K562 (cell line): ENCODE measurements at regions not wholly inside any gene's neighbourhood (a gene's known extent, or its start where the extent isn't known, plus 50 kb on each side); places are given as distances from the start of the nearest gene placed in this dataset.
A peak's percentile ranks its signal among the peaks of the same experiment; 100 is the strongest.

Experiments
- ATAC-seq: fragments of 200-7000 bp; cut with Tn5 transposase; 3 replicates; pipeline ENCODE4 v1.9.1; 2020; ENCODE audit warnings: moderate library complexity
- BruUV-seq: library from RNA; stranded (reverse); fragments of 400-500 nt; replicated peaks from 2 replicates; lab custom pipeline; 2021; lab: Mats Ljungman, UMichigan
- CTCF ChIA-PET: fragments of 300-600 bp; formaldehyde crosslinking; extraction: SDS; loops from one replicate; lab custom pipeline; 2021; ENCODE audit warnings: low intra/inter-chr PET ratio; lab: Yijun Ruan, JAX
- POLR2A ChIA-PET: fragments of 300-600, 350-650 bp; sonication (Branson Sonifier 250); formaldehyde crosslinking; extraction: SDS; loops from one replicate; lab custom pipeline; 2021; ENCODE audit warnings: antibody characterized with exemption, inconsistent platforms; lab: Yijun Ruan, JAX
- DNase-seq, 4 experiments: peaks; one replicate each; pipeline versions ENCODE4 v3.0.0 to v3.0.0-alpha.2; 2011 to 2018; ENCODE audit warnings: low spot score in 3 of 4, mixed read lengths in 3 of 4; ENCODE audit errors: extremely low read depth in 1 of 4
- FAIRE-seq: peaks from 2 replicates; lab custom pipeline; 2011; peaks lifted over from hg19 to GRCh38; lab: Jason Lieb, UNC
- H2AFZ ChIP-seq: 2 replicates; pipeline ENCODE4 v1.6.0; 2011; ENCODE audit warnings: low read depth, low read length, control low read depth, inconsistent platforms
- H3K27ac ChIP-seq: fragments of 200-600 bp; 3 replicates; pipeline ENCODE4 v1.8.0; 2011; ENCODE audit warnings: low read depth, mild to moderate bottlenecking, control low read depth, inconsistent platforms, low read length, moderate library complexity, mixed read lengths; ENCODE audit errors: extremely low read depth
- H3K27me3 ChIP-seq, 2 experiments: fragments of 300-600 bp in 1 of 2; 2 replicates in 1 of 2; 3 replicates in 1 of 2; pipeline versions ENCODE4 v1.6.0 to v1.8.0; 2011; ENCODE audit warnings: inconsistent platforms in 2 of 2, low read length in 2 of 2, mild to moderate bottlenecking in 1 of 2, mixed read lengths in 1 of 2, moderate library complexity in 1 of 2; ENCODE audit not compliant: control insufficient read depth in 2 of 2, insufficient read depth in 2 of 2
- H3K36me3 ChIP-seq: fragments of 300-600 bp; 3 replicates; pipeline ENCODE4 v1.8.0; 2011; ENCODE audit warnings: mild to moderate bottlenecking, low read length, inconsistent platforms; ENCODE audit not compliant: control insufficient read depth, insufficient read depth
- H3K4me1 ChIP-seq, 2 experiments: fragments of 200-600 bp in 1 of 2; replicated peaks in 1 of 2; 2 replicates in 1 of 2; 3 replicates in 1 of 2; pipeline versions ENCODE4 v1.5.1 to v1.8.0; 2011; ENCODE audit warnings: inconsistent platforms in 2 of 2, low read length in 2 of 2, mild to moderate bottlenecking in 1 of 2, mixed read lengths in 1 of 2, moderate library complexity in 1 of 2; ENCODE audit not compliant: control insufficient read depth in 2 of 2, insufficient read depth in 2 of 2
- H3K4me2 ChIP-seq: 2 replicates; pipeline ENCODE4 v1.6.1; 2011; ENCODE audit warnings: low read length, control low read depth, inconsistent platforms, mixed read lengths; ENCODE audit not compliant: insufficient read depth
- H3K4me3 ChIP-seq: fragments of 200-600 bp; sonication (generic), shearing (Covaris generic); 2 replicates; pipeline ENCODE4 v1.5.1; 2016; ENCODE audit warnings: control low read depth, inconsistent platforms
- H3K79me2 ChIP-seq: fragments of 200-600 bp; 3 replicates; pipeline ENCODE4 v1.8.0; 2011; ENCODE audit warnings: low read length, inconsistent platforms; ENCODE audit not compliant: control insufficient read depth, insufficient read depth
- H3K9ac ChIP-seq, 2 experiments: 2 replicates each; pipeline versions ENCODE4 v1.6.0 to v1.6.1; 2011; ENCODE audit warnings: low read depth in 2 of 2, low read length in 2 of 2, control low read depth in 1 of 2, inconsistent platforms in 1 of 2, mild to moderate bottlenecking in 1 of 2, mixed read lengths in 1 of 2; ENCODE audit not compliant: insufficient read depth in 1 of 2
- H3K9me1 ChIP-seq: one replicate; pipeline ENCODE4 v1.6.0; 2011; ENCODE audit warnings: inconsistent platforms, mild to moderate bottlenecking, low read length, moderate library complexity; ENCODE audit not compliant: control insufficient read depth, insufficient read depth
- H3K9me3 ChIP-seq: replicated peaks from 2 replicates; pipeline ENCODE4 v1.5.1; 2011; ENCODE audit warnings: low read depth, low read length, inconsistent platforms; ENCODE audit not compliant: control insufficient read depth, insufficient read depth
- H4K20me1 ChIP-seq: replicated peaks from 2 replicates; pipeline ENCODE4 v1.6.1; 2011; ENCODE audit warnings: low read length, inconsistent platforms, mixed read lengths; ENCODE audit not compliant: control insufficient read depth, insufficient read depth
- CREB3 ChIP-seq: fragments of 450-650 bp; conservative IDR thresholded peaks from 2 replicates; pipeline ENCODE4 v1.6.1; 2016; ENCODE audit warnings: missing genetic modification characterization, low read depth, mild to moderate bottlenecking, missing compliant biosample characterization, moderate library complexity
- POLR2AphosphoS5 ChIP-seq: IDR thresholded peaks from 2 replicates; pipeline ENCODE4 v1.6.1; 2011; ENCODE audit warnings: mild to moderate bottlenecking, low read depth, low read length, moderate library complexity; ENCODE audit not compliant: control insufficient read depth, insufficient read depth
- RAD21 ChIP-seq, 2 experiments: fragments of 250-450 bp in 1 of 2; fragments of 450-650 bp in 1 of 2; sonication (Bioruptor Pico) in 1 of 2; formaldehyde crosslinking in 1 of 2; IDR thresholded peaks in 1 of 2; conservative IDR thresholded peaks in 1 of 2; 2 replicates each; pipeline versions ENCODE4 v1.4.0 to v1.8.0; 2020 to 2022; ENCODE audit warnings: mild to moderate bottlenecking in 2 of 2, moderate library complexity in 1 of 2
- ZNF518B ChIP-seq: fragments of 250-450 bp; sonication (Bioruptor Pico); IDR thresholded peaks from 2 replicates; pipeline ENCODE4 v1.5.0; 2021; ENCODE audit warnings: mild to moderate bottlenecking, moderate library complexity
- WGBS: fragments of 100-300 bp; shearing (Covaris generic); methylation state at CpG from one replicate; pipeline ENCODE4 v1.1.6; 2016; ENCODE audit warnings: low coverage, mixed read lengths; ENCODE audit not compliant: insufficient coverage; ENCODE audit errors: missing lambda C conversion rate; 5-methylcytosine and 5-hydroxymethylcytosine counted together
- in situ Hi-C: fragments of 300-500 bp; cut with MboI; formaldehyde crosslinking; loops from 4 replicates; pipeline ENCODE4 v1.15.0; 2018; ENCODE audit warnings: inconsistent platforms, mixed read lengths
- intact Hi-C: fragments of 100-400 bp; cut with micrococcal nuclease; formaldehyde crosslinking; loops from 2 replicates; pipeline ENCODE4 v1.14.2; 2022

- TF ChIP-seq ZNF518B (CRISPR knock-in tag) (no peak), CREB3 (tag) (no peak)
Observed at GRCh38 chr4:32460972-32461371, 1740.8 kb downstream of the PCDH7 start (continued).

GRCh38 chr4:32462944-32463343 lies 1742.8 kb downstream of the PCDH7 start:
- TF ChIP-seq RAD21 (CRISPR knock-in tag; conservative IDR thresholded peaks at IDR 0.05 in 1 of 2, IDR thresholded peaks at IDR 0.05 in 1 of 2) (peak in 1 of 2 experiments; percentile 39; a peak in 1 of 4 replicates), POLR2AphosphoS5 (no peak)
- Histone ChIP-seq H3K4me3 (no peak overlapping the region), H4K20me1 (no peaks in the 10 kb centered on the region), H3K9me3 (no peaks in the 10 kb centered on the region), H3K27ac (no peak overlapping the region), H3K36me3 (no peaks in the 10 kb centered on the region), H3K79me2 (no peaks in the 10 kb centered on the region), H3K9ac (no peak overlapping the region), H3K4me1 (no peaks in the 10 kb centered on the region), H3K9me1 (no peaks in the 10 kb centered on the region), H3K4me2 (no peak overlapping the region), H3K27me3 (no peaks in the 10 kb centered on the region), H2AFZ (no peak overlapping the region)
- 0% methylated on average over 1 of the region's 1 CpG for WGBS
- ATAC-seq: no peak
- no peak for FAIRE-seq
- CTCF ChIA-PET: no interaction called here
- peak in 1 of 4 experiments; percentile 2 for DNase-seq
- intact Hi-C loops (no loop called here), in situ Hi-C loops (no loop called here)
- POLR2A ChIA-PET: no interaction called here
- no TSS peak for BruUV-seq
